GM06990 (cell line): ENCODE measurements at regions not wholly inside any gene's neighbourhood (a gene's known extent, or its start where the extent isn't known, plus 50 kb on each side); places are given as distances from the start of the nearest gene placed in this dataset.

Experiments
- DNase-seq: peaks from one replicate; pipeline ENCODE4 v3.0.0-alpha.2; 2011; ENCODE audit not compliant: insufficient read length; ENCODE audit errors: extremely low read depth
- H3K27me3 ChIP-seq: replicated peaks from 2 replicates; pipeline ENCODE4 v1.6.0; 2011; ENCODE audit warnings: low read length; ENCODE audit not compliant: control insufficient read depth, insufficient read depth
- H3K36me3 ChIP-seq: 2 replicates; pipeline ENCODE4 v1.5.1; 2011; ENCODE audit warnings: low read length; ENCODE audit not compliant: control insufficient read depth, insufficient read depth
- H3K4me3 ChIP-seq: replicated peaks from 2 replicates; pipeline ENCODE4 v1.5.1; 2011; ENCODE audit warnings: low read depth, mild to moderate bottlenecking, control low read depth, low read length
- CTCF ChIP-seq: IDR thresholded peaks from 2 replicates; pipeline ENCODE4 v1.5.1; 2011; ENCODE audit warnings: low read length, control low read depth, mild to moderate bottlenecking, inconsistent platforms; ENCODE audit not compliant: insufficient read depth, poor library complexity, severe bottlenecking

- H3K36me3 ChIP-seq, result no peaks in the 10 kb centered on the region
- no peak overlapping the region for H3K4me3 ChIP-seq
- H3K27me3 ChIP-seq, result peaks cover 2% of the 10 kb centered on the region
- DNase-seq, result no peak
- TF ChIP-seq CTCF, result no peak
Measured at GRCh38 chr14:56046996-56047395, 71.2 kb upstream of the PELI2 start.

- Histone ChIP-seq H3K36me3 (no peaks in the 10 kb centered on the region), H3K27me3 (peaks cover 2% of the 10 kb centered on the region), H3K4me3 (no peak overlapping the region)
- DNase-seq, result no peak
- no peak for TF ChIP-seq CTCF
Measured at GRCh38 chr14:56049536-56049935, 68.7 kb upstream of the PELI2 start.

- TF ChIP-seq CTCF, result no peak
- Histone ChIP-seq H3K27me3 (peaks cover under 1% of the 10 kb centered on the region), H3K36me3 (no peaks in the 10 kb centered on the region), H3K4me3 (no peak overlapping the region)
- no peak for DNase-seq
Measured at GRCh38 chr14:56055511-56055910, 62.7 kb upstream of the PELI2 start.

GRCh38 chr14:56056031-56056430, 62.2 kb upstream of the PELI2 start:
- no peak for TF ChIP-seq CTCF
- no peak for DNase-seq
- Histone ChIP-seq H3K36me3 (no peaks in the 10 kb centered on the region), H3K27me3 (no peaks in the 10 kb centered on the region; the same call in none of the 2 replicates), H3K4me3 (no peak overlapping the region)

GRCh38 chr14:56057071-56057741, 61.0 kb upstream of the PELI2 start:
- no peak for TF ChIP-seq CTCF
- Histone ChIP-seq H3K36me3 (no peaks in the 10 kb centered on the region), H3K27me3 (no peaks in the 10 kb centered on the region; the same call in none of the 2 replicates), H3K4me3 (no peak overlapping the region)
- DNase-seq, result no peak

- DNase-seq, result no peak
- no peak overlapping the region for H3K4me3 ChIP-seq
- no peak for TF ChIP-seq CTCF
- H3K27me3 ChIP-seq, result no peaks in the 10 kb centered on the region; the same call in none of the 2 replicates
- H3K36me3 ChIP-seq, result no peaks in the 10 kb centered on the region
Measured at GRCh38 chr14:56057767-56058166, 60.4 kb upstream of the PELI2 start.
